GM19467 (cell line): ENCODE measurements at regions not wholly inside any gene's neighbourhood (a gene's known extent, or its start where the extent isn't known, plus 50 kb on each side); places are given as distances from the start of the nearest gene placed in this dataset.

ENCODE experiments used
- ATAC-seq: cut with Tn5 transposase; IDR thresholded peaks from one replicate; pipeline ENCODE4 v1.9.1; 2021; ENCODE audit warnings: mild to moderate bottlenecking, moderate library complexity; ENCODE audit not compliant: unreplicated experiment

DNA sequence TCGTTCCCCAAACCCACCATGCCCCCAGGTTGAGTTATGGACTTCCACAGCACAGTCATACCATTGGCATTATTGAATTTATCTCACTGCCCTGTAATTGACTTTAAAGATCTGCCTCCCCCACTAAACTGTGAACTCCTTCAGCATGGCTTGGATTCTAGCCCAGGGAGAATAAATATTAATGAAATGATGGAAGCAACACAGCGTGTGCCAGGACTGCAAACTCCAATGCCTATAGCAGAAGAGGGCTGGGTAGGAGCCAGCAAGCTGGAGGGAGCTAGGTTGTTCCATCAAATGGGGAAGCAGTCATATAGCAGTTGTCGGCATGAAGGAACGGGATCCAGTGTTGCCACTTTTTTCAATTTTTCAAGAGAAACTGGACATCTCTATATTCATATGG lies 69.0 kb upstream of the MSX2 start:
- no peak for ATAC-seq

DNA sequence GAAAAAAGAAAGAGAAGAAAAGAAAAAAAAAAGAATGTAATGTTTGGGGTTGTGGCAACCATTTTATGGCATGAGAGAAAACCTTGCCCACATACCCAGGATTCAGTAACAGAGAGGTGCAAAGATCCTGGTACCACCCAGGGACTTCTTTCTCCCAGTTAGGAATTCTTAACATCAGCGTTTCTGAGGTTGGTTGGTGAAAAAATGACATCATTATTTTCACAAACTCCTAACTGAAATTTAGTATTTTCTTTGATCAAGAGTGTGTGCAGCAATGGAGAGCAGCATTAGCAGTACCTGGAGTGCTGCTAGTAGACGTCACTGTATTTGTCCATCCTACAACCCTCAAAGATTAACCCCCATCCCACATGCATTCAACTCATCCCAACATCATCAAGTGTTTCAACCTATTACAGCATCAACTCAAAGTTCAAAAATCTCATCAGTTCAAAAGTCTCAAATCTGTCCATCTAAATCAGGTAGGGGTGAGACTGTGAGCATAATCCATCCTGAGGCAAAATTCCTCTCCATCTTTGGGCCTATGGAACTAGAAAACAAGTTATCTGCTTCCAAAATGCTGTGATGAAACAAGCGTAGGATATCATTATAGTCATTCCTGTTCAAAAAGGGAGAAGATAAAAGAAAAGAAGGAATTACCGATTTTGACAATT lies 60.1 kb upstream of the MSX2 start:
- ATAC-seq, result no peak

DNA sequence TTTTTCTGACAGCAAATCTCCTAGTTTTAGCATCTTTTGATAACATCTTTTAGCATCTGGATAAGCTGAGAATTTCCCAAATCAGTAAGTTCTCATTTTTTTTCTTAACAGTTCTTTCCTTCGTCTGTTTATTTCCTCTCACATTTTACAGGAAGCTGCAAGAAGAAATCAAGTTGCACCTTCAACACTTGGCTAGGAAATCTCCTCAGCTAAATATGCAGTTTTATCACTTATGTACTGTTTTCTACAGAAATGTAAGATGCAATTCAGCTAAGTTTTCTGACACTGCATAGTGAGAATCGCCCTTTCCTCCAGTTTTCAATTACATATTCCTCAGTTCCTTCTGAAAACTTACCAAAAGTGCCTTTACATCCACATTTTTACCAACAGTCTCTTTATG lies 59.0 kb upstream of the MSX2 start:
- no peak for ATAC-seq

DNA sequence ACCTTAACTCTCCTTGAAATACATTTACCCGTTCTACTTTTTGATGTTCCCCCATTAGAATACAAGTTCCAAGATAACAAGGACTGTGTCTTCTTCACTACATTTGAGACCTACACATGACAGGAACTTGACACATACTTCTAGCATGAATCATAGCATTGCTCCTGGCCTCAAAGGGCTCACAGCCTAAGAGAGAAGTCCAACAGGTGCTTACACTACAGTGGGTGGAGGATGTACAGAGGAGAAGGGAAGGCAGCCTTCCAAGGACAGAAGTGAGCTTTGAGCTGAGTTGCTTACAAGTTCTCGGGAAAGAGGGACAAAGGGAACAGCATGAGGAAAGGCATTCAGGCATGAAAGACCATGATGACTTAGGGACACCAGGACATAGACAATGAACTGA lies 56.9 kb upstream of the MSX2 start:
- ATAC-seq, result no peak

DNA sequence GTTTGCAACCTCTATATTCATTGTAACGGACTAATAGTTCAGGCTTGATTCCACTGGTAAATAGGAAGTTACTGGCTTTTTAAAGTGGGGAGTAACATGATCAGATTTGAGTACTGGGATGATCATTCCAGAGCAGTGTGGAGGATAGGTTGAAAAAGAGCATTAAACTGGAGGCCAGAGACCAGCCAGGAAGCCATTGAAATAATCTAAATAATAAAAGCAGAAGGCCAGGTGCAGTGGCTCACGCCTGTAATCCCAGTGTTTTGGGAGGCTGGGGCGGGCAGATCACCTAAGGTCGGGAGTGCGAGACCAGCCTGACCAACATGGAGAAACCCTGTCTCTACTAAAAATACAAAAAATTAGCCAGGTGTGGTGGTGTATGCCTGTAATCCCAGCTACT lies 56.0 kb upstream of the MSX2 start:
- no peak for ATAC-seq
